ENCODE measurements at regions not wholly inside any gene's neighbourhood (a gene's known extent, or its start where the extent isn't known, plus 50 kb on each side); places are given as distances from the start of the nearest gene placed in this dataset.
"Not testable (repeated sequence)": the region's sequence is repeated elsewhere in the genome, so short reads cannot be mapped to it uniquely, and the experiment has no call there.

DNA sequence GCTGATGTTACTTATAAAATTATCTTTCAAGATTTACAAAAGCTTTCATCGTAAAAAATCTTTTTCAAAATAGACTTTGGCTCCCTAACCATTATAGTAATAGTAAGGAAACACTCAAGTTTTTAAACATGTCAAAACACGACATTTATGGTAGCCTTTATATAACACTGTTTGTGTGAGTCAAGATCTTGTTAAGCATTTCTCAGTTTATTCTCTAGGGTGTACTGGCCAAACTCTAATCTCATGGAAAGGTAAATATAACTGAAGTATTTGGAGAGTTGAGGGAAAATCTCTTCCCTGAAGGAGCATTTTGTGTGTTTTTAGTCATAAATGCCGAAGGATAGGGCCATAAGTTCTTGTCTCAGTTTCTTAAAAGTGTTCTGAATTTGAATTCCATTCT lies 790.9 kb upstream of the NCAM2 start:
- H3K4me1 ChIP-seq: no peaks in the 10 kb centered on the region
- H3K27ac ChIP-seq: no peak overlapping the region
- 17 to 21% methylated on average over 3 of the region's 3 CpGs for WGBS, 2 donors (ENCODE audit: low coverage in 1 of 2)
- no peaks in the 10 kb centered on the region for H3K36me3 ChIP-seq
- H3K4me3 ChIP-seq: no peak overlapping the region
- no peaks in the 10 kb centered on the region for H3K27me3 ChIP-seq
- H3K9me3 ChIP-seq: no peaks in the 10 kb centered on the region
- TF ChIP-seq EP300 (IDR thresholded peaks at IDR 0.05) (no peak), CTCF (IDR thresholded peaks at IDR 0.05) (no peak), POLR2A (IDR thresholded peaks at IDR 0.05) (no peak), POLR2AphosphoS5 (IDR thresholded peaks at IDR 0.05) (no peak)
- ATAC-seq: no peak

- ATAC-seq: no peak
- H3K4me1 ChIP-seq: no peaks in the 10 kb centered on the region
- no peak overlapping the region for H3K4me3 ChIP-seq
- H3K9me3 ChIP-seq: no peaks in the 10 kb centered on the region
- H3K27me3 ChIP-seq: no peaks in the 10 kb centered on the region
- 91 to 93% methylated on average over 6 of the region's 6 CpGs for WGBS, 2 donors (ENCODE audit: low coverage in 1 of 2)
- H3K27ac ChIP-seq: no peak overlapping the region
- TF ChIP-seq POLR2AphosphoS5 (IDR thresholded peaks at IDR 0.05) (no peak), EP300 (IDR thresholded peaks at IDR 0.05) (no peak), CTCF (IDR thresholded peaks at IDR 0.05) (no peak)
- no peaks in the 10 kb centered on the region for H3K36me3 ChIP-seq
Measured at GRCh38 chr21:20215959-20216358, 782.2 kb upstream of the NCAM2 start.

DNA sequence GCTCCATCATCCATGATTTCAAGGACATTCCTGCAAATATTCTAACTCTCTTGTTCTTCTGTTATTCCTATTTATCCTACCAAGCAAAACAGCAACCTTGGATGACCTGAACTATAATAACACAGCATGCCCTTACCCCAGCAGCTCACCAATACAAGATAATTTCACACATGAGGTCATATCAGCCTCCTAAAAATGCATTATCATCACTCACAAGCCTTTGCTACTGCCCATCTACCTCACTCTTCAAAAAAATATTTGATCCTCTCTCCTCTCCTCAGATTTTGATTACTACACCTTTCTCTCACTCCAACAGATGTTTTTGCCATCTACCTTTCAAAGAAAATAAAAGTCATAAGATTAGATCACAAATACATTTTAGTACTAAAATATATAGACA lies 777.6 kb upstream of the NCAM2 start:
- H3K27ac ChIP-seq: no peak overlapping the region
- H3K4me1 ChIP-seq: no peaks in the 10 kb centered on the region
- TF ChIP-seq CTCF (IDR thresholded peaks at IDR 0.05): no peak
- TF ChIP-seq POLR2A (IDR thresholded peaks at IDR 0.05): no peak
- no peak for TF ChIP-seq POLR2AphosphoS5 (IDR thresholded peaks at IDR 0.05)
- no peak for TF ChIP-seq EP300 (IDR thresholded peaks at IDR 0.05)
- H3K27me3 ChIP-seq: no peaks in the 10 kb centered on the region
- H3K9me3 ChIP-seq: no peaks in the 10 kb centered on the region
- H3K36me3 ChIP-seq: no peaks in the 10 kb centered on the region
- ATAC-seq: no peak
- H3K4me3 ChIP-seq: no peak overlapping the region

GRCh38 chr21:20221981-20222380 lies 776.2 kb upstream of the NCAM2 start:
- not testable (repeated sequence) for H3K27me3 ChIP-seq, H3K36me3 ChIP-seq, ATAC-seq, H3K9me3 ChIP-seq, H3K27ac ChIP-seq, H3K4me1 ChIP-seq, H3K4me3 ChIP-seq
- WGBS, 2 donors (ENCODE audit: low coverage in 1 of 2): 76 to 86% methylated on average over 3 to 4 of the region's 12 CpGs

DNA sequence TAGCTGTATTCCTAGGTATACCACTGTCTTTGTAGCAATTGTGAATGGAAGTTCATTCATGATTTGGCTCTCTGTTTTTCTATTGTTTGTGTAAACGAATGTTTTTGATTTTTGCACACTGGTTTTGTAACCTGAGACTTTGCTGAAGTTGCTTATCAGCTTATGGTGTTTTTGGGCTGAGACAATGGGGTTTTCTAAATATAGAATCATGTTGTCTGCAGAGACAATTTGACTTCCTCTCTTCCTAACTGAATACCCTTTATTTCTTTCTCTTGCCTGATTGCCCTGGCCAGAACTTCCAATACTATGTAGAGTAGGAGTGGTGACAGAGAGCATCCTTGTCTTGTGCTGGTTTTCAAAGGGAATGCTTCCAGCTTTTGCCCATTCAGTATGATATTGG lies 761.6 kb upstream of the NCAM2 start:
- H3K27me3 ChIP-seq, H3K4me3 ChIP-seq, H3K27ac ChIP-seq, H3K36me3 ChIP-seq, H3K4me1 ChIP-seq, ATAC-seq: not testable (repeated sequence)
- 14 to 36% methylated on average over 1 of the region's 1 CpG for WGBS, 2 donors (ENCODE audit: low coverage in 1 of 2)
- peaks cover 0 to 15% (median 0%) of the 10 kb centered on the region in 3 donors for H3K9me3 ChIP-seq

- Histone ChIP-seq H3K4me1 (no peaks in the 10 kb centered on the region), H3K36me3 (no peaks in the 10 kb centered on the region), H3K9me3 (no peaks in the 10 kb centered on the region), H3K4me3 (no peak overlapping the region), H3K27me3 (no peaks in the 10 kb centered on the region), H3K27ac (no peak overlapping the region)
- WGBS, 2 donors (ENCODE audit: low coverage in 1 of 2): no CpG with 5 or more reads among the region's 1 CpG
- ATAC-seq: no peak
- TF ChIP-seq POLR2AphosphoS5 (IDR thresholded peaks at IDR 0.05): no peak
- TF ChIP-seq CTCF (IDR thresholded peaks at IDR 0.05): no peak
- no peak for TF ChIP-seq POLR2A (IDR thresholded peaks at IDR 0.05)
Measured at GRCh38 chr21:20249401-20249800, 748.8 kb upstream of the NCAM2 start.

Measured in gastroesophageal sphincter (tissue), 4 donors.